ENCODE measurements at regions not wholly inside any gene's neighbourhood (a gene's known extent, or its start where the extent isn't known, plus 50 kb on each side); places are given as distances from the start of the nearest gene placed in this dataset.

GRCh38 chr17:55634702-55635101 lies 88.0 kb downstream of the TMEM100 start:
- H3K4me3 ChIP-seq = no peak overlapping the region
- H3K9ac ChIP-seq (ENCODE audit: insufficient read depth in 1 of 2, low read length in 2 of 2) = no peak overlapping the region
- H3K9me3 ChIP-seq (ENCODE audit: control insufficient read depth in 4 of 4, insufficient read depth in 3 of 4, low read length in 3 of 4) = peaks cover 0 to 1% (median 0%) of the 10 kb centered on the region in 4 donors
- peaks cover 0 to 3% (median 0%) of the 10 kb centered on the region in 3 donors for H3K27me3 ChIP-seq (ENCODE audit: control insufficient read depth in 3 of 3, insufficient read depth in 3 of 3, low read length in 2 of 3)
- peaks cover 0 to 8% (median 0%) of the 10 kb centered on the region in 5 donors for H3K4me1 ChIP-seq (ENCODE audit: control insufficient read depth in 5 of 5, insufficient read depth in 5 of 5, low read length in 5 of 5)
- no peak for DNase-seq
- peak overlapping the region in 1 of 2 donors; percentile 51 for H3K27ac ChIP-seq (ENCODE audit: low read depth in 1 of 2, low read length in 1 of 2)
- no peak for TF ChIP-seq CTCF (IDR thresholded peaks at IDR 0.05; ENCODE audit: control extremely low read depth, extremely low read depth)
- ATAC-seq (ENCODE audit: insufficient read depth, low FRiP score) = no peak
- WGBS, 2 donors = 73 to 86% methylated on average over 3 of the region's 3 CpGs
- no peaks in the 10 kb centered on the region for H3K36me3 ChIP-seq (ENCODE audit: control insufficient read depth in 4 of 4, insufficient read depth in 4 of 4, low read length in 4 of 4)

- Histone ChIP-seq H3K4me1 (ENCODE audit: control insufficient read depth in 5 of 5, insufficient read depth in 5 of 5, low read length in 5 of 5) (peaks cover 0 to 8% (median 0%) of the 10 kb centered on the region in 5 donors), H3K36me3 (ENCODE audit: control insufficient read depth in 4 of 4, insufficient read depth in 4 of 4, low read length in 4 of 4) (no peaks in the 10 kb centered on the region), H3K9me3 (ENCODE audit: control insufficient read depth in 4 of 4, insufficient read depth in 3 of 4, low read length in 3 of 4) (peaks cover 0 to 1% (median 0%) of the 10 kb centered on the region in 4 donors), H3K9ac (ENCODE audit: insufficient read depth in 1 of 2, low read length in 2 of 2) (no peak overlapping the region), H3K27ac (ENCODE audit: low read depth in 1 of 2, low read length in 1 of 2) (no peak overlapping the region), H3K27me3 (ENCODE audit: control insufficient read depth in 3 of 3, insufficient read depth in 3 of 3, low read length in 2 of 3) (peaks cover 0 to 3% (median 0%) of the 10 kb centered on the region in 3 donors), H3K4me3 (no peak overlapping the region)
- ATAC-seq (ENCODE audit: insufficient read depth, low FRiP score) (no peak), DNase-seq (no peak)
- TF ChIP-seq CTCF (IDR thresholded peaks at IDR 0.05; ENCODE audit: control extremely low read depth, extremely low read depth) = no peak
- 86 to 93% methylated on average over 2 of the region's 2 CpGs for WGBS, 2 donors
These were observed 89.8 kb downstream of the TMEM100 start for GRCh38 chr17:55632893-55633292.

GRCh38 chr17:55632236-55632635 lies 90.4 kb downstream of the TMEM100 start:
- H3K4me1 ChIP-seq (ENCODE audit: control insufficient read depth in 5 of 5, insufficient read depth in 5 of 5, low read length in 5 of 5) = peaks cover 0 to 8% (median 0%) of the 10 kb centered on the region in 5 donors
- no peak for DNase-seq
- no peak overlapping the region for H3K9ac ChIP-seq (ENCODE audit: insufficient read depth in 1 of 2, low read length in 2 of 2)
- peaks cover 0 to 3% (median 0%) of the 10 kb centered on the region in 3 donors for H3K27me3 ChIP-seq (ENCODE audit: control insufficient read depth in 3 of 3, insufficient read depth in 3 of 3, low read length in 2 of 3)
- 74 to 87% methylated on average over 2 of the region's 2 CpGs for WGBS, 2 donors
- H3K4me3 ChIP-seq = no peak overlapping the region
- no peak for ATAC-seq (ENCODE audit: insufficient read depth, low FRiP score)
- no peak overlapping the region for H3K27ac ChIP-seq (ENCODE audit: low read depth in 1 of 2, low read length in 1 of 2)
- H3K36me3 ChIP-seq (ENCODE audit: control insufficient read depth in 4 of 4, insufficient read depth in 4 of 4, low read length in 4 of 4) = no peaks in the 10 kb centered on the region
- peaks cover 0 to 1% (median 0%) of the 10 kb centered on the region in 4 donors for H3K9me3 ChIP-seq (ENCODE audit: control insufficient read depth in 4 of 4, insufficient read depth in 3 of 4, low read length in 3 of 4)
- TF ChIP-seq CTCF (IDR thresholded peaks at IDR 0.05; ENCODE audit: control extremely low read depth, extremely low read depth) = no peak

- ATAC-seq (ENCODE audit: insufficient read depth, low FRiP score) (no peak), DNase-seq (no peak)
- Histone ChIP-seq H3K4me3 (no peak overlapping the region), H3K27ac (ENCODE audit: low read depth in 1 of 2, low read length in 1 of 2) (no peak overlapping the region), H3K9me3 (ENCODE audit: control insufficient read depth in 4 of 4, insufficient read depth in 3 of 4, low read length in 3 of 4) (peaks cover 0 to 1% (median 0%) of the 10 kb centered on the region in 4 donors), H3K9ac (ENCODE audit: insufficient read depth in 1 of 2, low read length in 2 of 2) (no peak overlapping the region), H3K27me3 (ENCODE audit: control insufficient read depth in 3 of 3, insufficient read depth in 3 of 3, low read length in 2 of 3) (peaks cover 0 to 3% (median 0%) of the 10 kb centered on the region in 3 donors), H3K36me3 (ENCODE audit: control insufficient read depth in 4 of 4, insufficient read depth in 4 of 4, low read length in 4 of 4) (no peaks in the 10 kb centered on the region), H3K4me1 (ENCODE audit: control insufficient read depth in 5 of 5, insufficient read depth in 5 of 5, low read length in 5 of 5) (peaks cover 0 to 5% (median 0%) of the 10 kb centered on the region in 5 donors)
- whole genome bisulfite sequencing, 2 donors = 90 to 94% methylated on average over 7 of the region's 7 CpGs
- no peak for TF ChIP-seq CTCF (IDR thresholded peaks at IDR 0.05; ENCODE audit: control extremely low read depth, extremely low read depth)
These were observed 92.7 kb downstream of the TMEM100 start for GRCh38 chr17:55629995-55630394.
